Kidney epithelial cell (primary cell): ENCODE measurements at regions not wholly inside any gene's neighbourhood (a gene's known extent, or its start where the extent isn't known, plus 50 kb on each side); places are given as distances from the start of the nearest gene placed in this dataset.

Source experiments
- DNase-seq: peaks from one replicate; pipeline ENCODE4 v3.0.0-alpha.2; 2010; ENCODE audit warnings: low read depth
- H3K27me3 ChIP-seq: 2 replicates; pipeline ENCODE4 v1.6.0; 2011; ENCODE audit warnings: low read length; ENCODE audit not compliant: control insufficient read depth, insufficient read depth
- H3K36me3 ChIP-seq: 2 replicates; pipeline ENCODE4 v1.5.1; 2011; ENCODE audit warnings: low read length; ENCODE audit not compliant: control insufficient read depth, insufficient read depth
- H3K4me3 ChIP-seq: 2 replicates; pipeline ENCODE4 v1.5.1; 2011; ENCODE audit warnings: low read depth, mild to moderate bottlenecking, control low read depth, low read length
- TF ChIP-seq, protein P1 (sequence below): IDR thresholded peaks from 2 replicates; pipeline ENCODE4 v1.5.1; 2011; ENCODE audit warnings: mild to moderate bottlenecking, moderate library complexity, low read length, control low read depth, inconsistent platforms; ENCODE audit not compliant: insufficient read depth, poor library complexity, severe bottlenecking

DNA sequence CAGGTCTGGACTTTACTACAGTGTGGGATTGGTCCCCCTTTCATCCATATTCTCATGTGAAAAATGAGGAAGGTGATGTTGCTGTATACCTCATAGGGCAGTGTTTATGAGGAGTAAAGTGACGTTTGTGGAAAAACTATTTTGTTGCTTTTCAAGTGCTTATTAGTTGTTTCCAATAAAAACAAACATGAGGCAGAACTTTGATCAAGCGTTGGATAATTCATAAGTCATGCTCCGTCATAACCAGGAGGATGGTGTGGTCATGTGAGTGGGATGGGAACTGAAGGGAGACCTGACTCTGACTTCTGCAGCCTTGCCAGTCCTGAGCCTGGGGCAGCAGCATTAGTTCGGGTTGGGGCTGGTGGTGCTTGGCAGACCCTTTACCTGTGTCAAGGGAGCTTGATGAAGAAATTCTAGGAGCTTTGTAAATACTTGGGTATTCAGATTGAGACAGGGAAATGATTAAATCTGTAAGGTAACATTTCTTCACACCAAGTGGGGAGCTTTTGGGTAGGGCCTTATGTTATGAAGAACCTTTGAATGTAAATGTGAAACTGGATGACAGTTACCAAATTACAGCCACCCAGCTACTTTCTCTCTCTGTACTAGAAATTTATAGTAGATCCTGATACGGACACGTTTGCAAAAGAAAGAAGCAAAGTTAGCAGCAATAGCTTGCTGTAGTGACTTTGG lies 462.4 kb upstream of the RGS6 start:
- Histone ChIP-seq H3K27me3 (no peaks in the 10 kb centered on the region), H3K36me3 (no peaks in the 10 kb centered on the region), H3K4me3 (no peak overlapping the region)
- TF ChIP-seq, protein P1, sequence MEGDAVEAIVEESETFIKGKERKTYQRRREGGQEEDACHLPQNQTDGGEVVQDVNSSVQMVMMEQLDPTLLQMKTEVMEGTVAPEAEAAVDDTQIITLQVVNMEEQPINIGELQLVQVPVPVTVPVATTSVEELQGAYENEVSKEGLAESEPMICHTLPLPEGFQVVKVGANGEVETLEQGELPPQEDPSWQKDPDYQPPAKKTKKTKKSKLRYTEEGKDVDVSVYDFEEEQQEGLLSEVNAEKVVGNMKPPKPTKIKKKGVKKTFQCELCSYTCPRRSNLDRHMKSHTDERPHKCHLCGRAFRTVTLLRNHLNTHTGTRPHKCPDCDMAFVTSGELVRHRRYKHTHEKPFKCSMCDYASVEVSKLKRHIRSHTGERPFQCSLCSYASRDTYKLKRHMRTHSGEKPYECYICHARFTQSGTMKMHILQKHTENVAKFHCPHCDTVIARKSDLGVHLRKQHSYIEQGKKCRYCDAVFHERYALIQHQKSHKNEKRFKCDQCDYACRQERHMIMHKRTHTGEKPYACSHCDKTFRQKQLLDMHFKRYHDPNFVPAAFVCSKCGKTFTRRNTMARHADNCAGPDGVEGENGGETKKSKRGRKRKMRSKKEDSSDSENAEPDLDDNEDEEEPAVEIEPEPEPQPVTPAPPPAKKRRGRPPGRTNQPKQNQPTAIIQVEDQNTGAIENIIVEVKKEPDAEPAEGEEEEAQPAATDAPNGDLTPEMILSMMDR: no peak
- DNase-seq: no peak

DNA sequence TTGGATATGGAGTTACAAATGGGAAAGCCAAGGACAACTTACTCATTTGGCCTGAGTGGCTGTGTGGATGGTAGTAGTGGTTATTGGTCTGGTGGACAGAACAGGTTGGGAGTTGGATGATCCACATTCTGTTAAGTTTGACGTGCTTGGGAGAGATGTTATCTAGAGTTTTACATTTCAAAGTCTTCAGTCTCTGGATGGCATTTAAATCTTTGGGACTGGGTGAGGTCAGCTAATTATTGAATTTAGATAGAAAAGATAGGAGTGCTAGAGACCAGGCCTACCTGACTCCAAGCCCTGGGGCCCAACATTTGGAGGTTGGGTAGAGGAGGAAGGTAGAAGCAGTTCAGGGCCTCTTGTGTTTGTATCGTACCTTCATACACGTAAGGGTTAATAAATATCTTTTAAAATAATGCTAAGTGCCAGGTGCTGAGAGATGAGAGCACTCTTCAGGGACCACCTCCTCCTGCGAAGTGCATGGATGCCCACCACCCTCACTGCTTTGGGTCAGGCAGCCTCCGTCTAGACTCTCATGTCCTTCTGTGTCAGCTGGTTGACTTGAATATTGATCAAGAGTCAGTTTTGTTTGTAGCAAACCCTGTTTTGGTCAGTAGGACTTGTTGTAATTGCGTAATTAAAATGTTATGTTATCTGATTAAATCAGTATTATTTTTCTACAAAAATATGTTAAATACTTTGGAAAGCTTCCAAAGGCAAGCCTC lies 460.4 kb upstream of the RGS6 start:
- TF ChIP-seq, protein P1: no peak
- H3K36me3 ChIP-seq: no peaks in the 10 kb centered on the region
- H3K4me3 ChIP-seq: no peak overlapping the region
- H3K27me3 ChIP-seq: no peaks in the 10 kb centered on the region
- DNase-seq: no peak

DNA sequence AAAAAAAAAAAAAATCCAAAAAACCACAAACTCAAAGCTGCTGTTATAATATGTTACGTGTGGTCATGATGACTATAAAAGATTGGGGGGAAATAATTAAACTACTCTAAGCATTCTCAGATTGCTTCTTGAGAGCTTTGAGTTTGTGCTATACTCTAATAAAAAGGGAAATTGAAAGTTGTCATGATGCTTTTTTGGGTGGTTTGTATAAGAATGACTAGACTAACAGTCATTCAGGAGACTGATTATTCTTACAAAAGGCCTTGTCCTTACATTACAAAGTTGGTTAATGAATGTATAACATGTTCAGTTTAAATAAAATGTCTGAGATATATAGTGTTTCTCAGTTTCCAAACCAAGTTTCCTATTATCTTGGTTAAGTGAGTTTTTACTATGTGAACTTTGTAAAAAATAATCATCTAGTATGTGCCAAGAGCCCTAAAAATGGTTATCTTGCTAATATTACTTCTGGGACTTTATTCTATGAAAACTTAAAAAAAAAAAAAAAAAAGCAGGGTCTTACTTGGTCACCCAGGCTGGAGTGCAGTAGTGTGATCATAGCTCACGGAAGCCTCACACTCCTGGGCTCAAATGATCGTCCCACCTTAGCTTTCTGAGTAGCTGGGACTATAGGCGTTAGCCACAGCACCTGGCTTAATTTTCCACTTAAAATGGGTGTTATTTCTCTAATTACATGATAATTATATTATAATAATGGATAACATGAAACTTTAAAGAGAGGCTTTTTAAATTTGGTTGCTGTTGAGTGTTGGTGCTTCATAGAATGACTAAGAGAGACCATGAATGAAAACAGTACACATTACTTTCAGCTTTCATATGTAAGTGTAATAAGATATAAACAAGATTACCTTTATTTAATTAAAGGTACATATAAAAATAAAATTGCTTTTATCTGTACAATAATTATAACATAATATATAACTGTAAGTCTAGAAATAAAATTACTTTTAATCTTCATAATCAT lies 459.6 kb upstream of the RGS6 start:
- H3K27me3 ChIP-seq: no peaks in the 10 kb centered on the region
- H3K36me3 ChIP-seq: no peaks in the 10 kb centered on the region
- TF ChIP-seq, protein P1: no peak
- DNase-seq: no peak
- no peak overlapping the region for H3K4me3 ChIP-seq

DNA sequence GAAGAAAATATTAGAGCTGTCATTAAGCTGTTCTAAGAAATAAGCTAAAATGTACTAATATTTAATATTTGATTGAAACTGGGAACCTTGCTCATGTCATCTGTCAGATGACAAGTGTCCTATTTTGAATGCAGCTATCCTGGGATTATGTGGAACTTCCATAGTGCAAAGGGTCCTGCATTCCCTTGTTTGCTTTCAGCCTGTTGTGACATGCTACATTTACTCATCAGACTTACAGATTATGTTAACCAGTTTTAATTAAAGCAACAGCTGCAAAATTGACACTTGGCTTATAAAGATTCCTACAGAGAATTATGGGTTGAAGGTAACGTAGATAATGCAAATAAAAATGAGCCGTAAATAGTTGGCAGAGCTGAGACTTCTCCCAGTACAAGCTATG lies 458.4 kb upstream of the RGS6 start:
- no peak for DNase-seq

More for the DNA sequence above, 458.4 kb upstream of the RGS6 start:
- H3K36me3 ChIP-seq: no peaks in the 10 kb centered on the region
- H3K4me3 ChIP-seq: no peak overlapping the region
- TF ChIP-seq, protein P1: no peak
- no peaks in the 10 kb centered on the region for H3K27me3 ChIP-seq
